SH-SY5Y (cell line): ENCODE measurements at regions not wholly inside any gene's neighbourhood (a gene's known extent, or its start where the extent isn't known, plus 50 kb on each side); places are given as distances from the start of the nearest gene placed in this dataset.

Experiments used
- GATA2 ChIP-seq: IDR thresholded peaks from 2 replicates; pipeline ENCODE4 v1.6.1; 2011; ENCODE audit warnings: mild to moderate bottlenecking, low read depth, low read length
- GATA3 ChIP-seq: IDR thresholded peaks from 2 replicates; pipeline ENCODE4 v1.6.1; 2011; ENCODE audit warnings: low read depth, mild to moderate bottlenecking, low read length, moderate library complexity

DNA sequence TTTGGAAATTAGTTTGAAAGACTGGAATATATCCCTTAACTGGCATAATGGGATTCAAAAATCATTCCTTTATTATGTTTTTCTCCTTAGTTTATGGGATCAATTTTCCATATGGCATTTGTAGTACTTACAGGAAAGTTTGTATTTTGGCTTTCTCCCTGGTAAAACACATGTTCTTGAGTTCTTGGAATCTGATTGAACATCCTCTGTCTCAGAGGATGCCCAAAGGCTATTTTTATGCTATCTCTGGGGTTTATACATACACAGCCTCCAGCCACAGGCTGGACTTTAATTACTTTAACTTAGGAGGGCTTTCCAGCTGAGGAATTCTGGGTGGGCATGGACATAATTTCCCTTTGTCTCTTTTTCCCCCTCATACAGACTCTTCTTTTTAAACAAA, 236.4 kb downstream of the HGF start:
- no peak for TF ChIP-seq GATA2
- no peak for TF ChIP-seq GATA3
